NCI-H446 (cell line): ENCODE measurements at regions not wholly inside any gene's neighbourhood (a gene's known extent, or its start where the extent isn't known, plus 50 kb on each side); places are given as distances from the start of the nearest gene placed in this dataset.
A peak's percentile ranks its signal among the peaks of the same experiment; 100 is the strongest.

Experiments
- DNase-seq, 2 experiments: peaks; one replicate each; lab custom pipeline; 2025; lab: John Stamatoyannopoulos, UW

GRCh38 chr4:46594661-46595060 lies 204.7 kb upstream of the GABRA2 start:
- DNase-seq = no peak

- DNase-seq = no peak
Observed at GRCh38 chr4:46586566-46586965, 196.6 kb upstream of the GABRA2 start.

DNA sequence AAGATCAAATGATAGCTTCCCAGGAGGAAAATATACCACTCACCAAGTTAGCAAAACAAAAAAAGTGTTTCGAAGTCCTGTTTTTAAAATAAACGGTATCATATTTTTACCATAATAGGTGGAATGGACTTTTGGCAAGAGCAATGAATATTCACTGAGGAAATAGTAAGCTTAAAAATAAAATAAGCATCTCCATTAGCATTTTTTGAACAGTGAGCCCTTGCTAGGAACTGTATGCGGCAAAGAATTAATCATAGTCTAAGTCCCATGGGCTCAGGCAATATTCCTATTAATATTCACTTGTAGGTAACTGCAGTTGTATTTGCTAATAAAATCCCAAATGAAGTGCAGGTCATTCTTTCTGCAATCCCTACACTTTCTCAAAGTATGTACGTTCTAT lies 191.7 kb upstream of the GABRA2 start:
- no peak for DNase-seq

GRCh38 chr4:46554760-46555465 lies 165.0 kb upstream of the GABRA2 start:
- DNase-seq = peak; percentile 5 to 66

- no peak for DNase-seq
Observed at GRCh38 chr4:46550471-46550870, 160.5 kb upstream of the GABRA2 start.

DNA sequence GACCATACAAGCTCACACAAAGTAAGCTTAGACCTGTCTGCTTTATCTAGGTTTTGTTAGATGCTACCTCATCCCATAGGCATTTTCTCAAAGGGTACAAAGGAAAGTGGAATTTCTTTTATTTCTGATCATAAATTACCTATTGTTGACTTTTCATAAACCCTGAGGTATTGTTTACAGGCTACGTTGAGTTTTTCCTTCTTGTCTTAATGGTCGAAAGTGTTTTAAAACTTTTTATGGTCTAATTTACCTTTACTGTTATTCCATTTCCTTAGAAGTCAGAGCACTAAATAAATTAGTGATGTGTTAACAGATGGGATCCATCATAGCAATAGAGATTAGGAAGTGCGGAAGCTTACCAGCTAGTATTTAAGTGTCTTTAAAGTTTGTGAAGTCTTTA lies 159.2 kb upstream of the GABRA2 start:
- no peak for DNase-seq

GRCh38 chr4:46524751-46525150 lies 134.8 kb upstream of the GABRA2 start:
- DNase-seq = no peak

- no peak for DNase-seq
Observed at GRCh38 chr4:46520361-46520760, 130.4 kb upstream of the GABRA2 start.

DNA sequence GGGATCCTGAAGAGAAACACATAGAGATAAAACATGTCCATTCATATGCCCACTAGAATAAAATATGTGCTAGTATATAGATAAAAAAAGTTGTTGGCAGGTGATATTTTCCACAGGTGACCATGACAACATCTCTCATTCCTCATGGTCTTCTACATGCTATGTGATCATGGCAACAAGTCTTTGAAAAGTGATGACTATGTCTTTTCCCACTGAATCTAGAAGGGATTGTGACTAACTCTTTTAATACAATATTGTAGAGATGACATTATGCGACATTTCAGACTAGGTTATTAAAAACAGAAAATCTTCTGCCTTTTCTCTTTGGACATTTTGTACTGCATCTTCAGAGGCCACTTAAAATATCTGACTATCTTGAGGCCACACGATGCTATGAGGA lies 126.0 kb upstream of the GABRA2 start:
- DNase-seq = no peak

DNA sequence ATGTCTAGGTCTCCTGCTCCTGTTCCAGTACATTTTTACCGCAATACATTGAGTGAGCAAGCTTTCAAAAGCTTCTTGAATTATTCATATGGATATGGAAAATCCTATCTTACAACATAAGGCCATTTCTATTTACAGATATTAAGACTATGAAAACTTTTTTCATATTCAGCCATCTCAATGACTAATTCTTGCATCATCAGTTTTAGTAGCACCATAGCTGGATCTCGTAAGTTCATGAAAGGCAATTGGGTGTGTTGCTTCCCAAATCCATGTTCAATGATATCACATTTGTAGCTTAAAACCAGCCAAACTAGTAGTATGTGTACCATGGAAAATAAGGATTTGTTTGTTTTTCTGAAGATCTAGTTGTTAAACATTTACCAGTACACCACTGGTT lies 118.3 kb upstream of the GABRA2 start:
- no peak for DNase-seq

- DNase-seq = peak in 1 of 2 experiments; percentile 20
Observed at GRCh38 chr4:46506876-46507275, 116.9 kb upstream of the GABRA2 start.

- no peak for DNase-seq
Observed at GRCh38 chr4:46505131-46505530, 115.2 kb upstream of the GABRA2 start.

DNA sequence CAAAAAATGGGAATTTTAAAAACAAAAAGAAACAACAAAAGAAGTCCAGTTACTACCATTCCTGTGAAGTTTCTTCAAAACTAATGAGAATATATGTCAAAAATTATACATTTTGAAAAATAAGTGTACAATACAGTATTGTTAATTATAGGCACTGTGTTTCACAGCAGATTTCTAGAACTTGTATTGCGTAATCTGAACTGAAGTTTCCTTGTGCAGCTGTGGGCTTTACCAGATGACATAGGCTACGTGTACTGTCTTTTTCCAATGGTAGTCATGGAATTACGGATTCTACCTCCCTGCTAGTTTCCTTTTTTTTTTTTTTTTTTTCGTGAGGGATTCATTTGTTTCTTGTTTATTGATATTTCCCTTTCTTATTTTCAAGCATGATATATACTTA lies 113.8 kb upstream of the GABRA2 start:
- DNase-seq = no peak

DNA sequence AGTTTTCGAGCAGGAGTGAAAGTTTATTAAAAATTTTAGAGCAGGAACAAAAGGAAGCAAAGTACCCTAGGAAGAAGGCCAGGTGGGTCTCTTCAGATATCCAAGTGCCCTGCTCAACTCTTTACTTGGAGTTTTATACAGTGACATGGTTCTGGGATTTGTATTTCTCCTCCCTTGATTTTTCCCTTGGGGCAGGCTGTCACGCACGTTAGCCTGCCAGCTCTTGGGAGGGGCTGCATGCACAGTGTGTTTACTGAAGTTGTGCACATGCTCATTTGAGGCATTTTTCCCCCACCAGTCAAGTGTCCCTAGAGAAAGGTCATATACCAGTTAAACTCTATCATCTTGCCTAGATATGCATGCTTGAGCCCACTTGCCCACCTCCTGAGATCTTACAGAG lies 102.5 kb upstream of the GABRA2 start:
- DNase-seq = no peak

DNA sequence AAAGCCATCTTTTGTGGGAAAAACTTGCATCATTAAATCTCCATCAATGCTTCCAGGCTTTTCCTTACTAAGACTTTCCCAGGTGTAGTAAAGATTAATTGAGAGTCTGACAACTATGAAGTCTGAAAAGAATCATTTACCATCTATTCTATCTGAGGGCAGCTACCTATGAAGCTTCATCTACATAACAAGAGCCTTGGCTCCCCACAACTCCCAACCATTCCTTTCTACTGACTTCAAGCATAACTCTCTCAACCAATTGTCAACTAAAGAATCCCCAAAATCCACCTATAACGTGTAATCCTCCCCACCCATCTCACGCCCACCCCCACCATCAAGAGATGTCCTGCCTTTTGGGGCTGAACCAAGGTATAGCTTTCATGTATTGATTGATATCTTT lies 101.5 kb upstream of the GABRA2 start:
- DNase-seq = no peak

DNA sequence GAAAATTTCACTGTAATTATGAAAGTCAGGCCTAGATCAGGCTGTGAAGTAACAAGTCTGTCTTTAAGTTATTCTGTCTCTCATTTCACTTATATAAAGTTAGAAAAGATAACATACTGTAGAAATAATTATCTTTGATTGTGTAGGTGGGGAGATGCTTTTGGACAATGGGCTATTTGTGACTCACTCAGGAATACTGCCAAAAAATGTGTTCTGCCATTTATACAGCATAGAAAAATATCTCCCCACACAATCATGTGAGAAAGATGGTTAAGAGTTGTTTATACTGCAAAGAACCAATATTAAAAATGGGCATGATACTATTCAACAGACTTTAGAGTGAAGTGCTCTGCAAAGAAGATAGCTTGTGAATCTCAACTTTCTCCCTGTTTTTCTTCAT lies 95.0 kb upstream of the GABRA2 start:
- DNase-seq = no peak

DNA sequence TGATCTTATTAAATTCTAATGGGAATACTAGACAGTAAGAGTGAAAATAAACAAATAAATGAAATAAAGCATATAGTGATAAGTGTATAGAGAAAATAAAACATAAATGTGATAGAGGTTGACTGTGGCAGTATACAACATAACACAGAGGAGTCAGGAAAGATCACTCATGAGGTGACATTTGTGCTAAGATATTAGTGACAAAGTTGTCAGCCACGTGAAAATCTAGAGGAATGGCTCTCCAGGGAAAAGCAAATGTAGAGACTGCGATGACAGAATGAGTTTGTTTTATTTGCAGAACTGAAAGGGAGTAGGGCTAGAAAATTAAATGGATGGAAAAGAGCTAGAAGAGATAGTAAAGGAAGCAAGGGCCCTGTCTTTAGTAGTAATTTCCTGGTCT lies 72.8 kb upstream of the GABRA2 start:
- no peak for DNase-seq

- no peak for DNase-seq
Observed at GRCh38 chr4:46459308-46459707, 69.4 kb upstream of the GABRA2 start.

- no peak for DNase-seq
Observed at GRCh38 chr4:46450556-46450955, 60.6 kb upstream of the GABRA2 start.

DNA sequence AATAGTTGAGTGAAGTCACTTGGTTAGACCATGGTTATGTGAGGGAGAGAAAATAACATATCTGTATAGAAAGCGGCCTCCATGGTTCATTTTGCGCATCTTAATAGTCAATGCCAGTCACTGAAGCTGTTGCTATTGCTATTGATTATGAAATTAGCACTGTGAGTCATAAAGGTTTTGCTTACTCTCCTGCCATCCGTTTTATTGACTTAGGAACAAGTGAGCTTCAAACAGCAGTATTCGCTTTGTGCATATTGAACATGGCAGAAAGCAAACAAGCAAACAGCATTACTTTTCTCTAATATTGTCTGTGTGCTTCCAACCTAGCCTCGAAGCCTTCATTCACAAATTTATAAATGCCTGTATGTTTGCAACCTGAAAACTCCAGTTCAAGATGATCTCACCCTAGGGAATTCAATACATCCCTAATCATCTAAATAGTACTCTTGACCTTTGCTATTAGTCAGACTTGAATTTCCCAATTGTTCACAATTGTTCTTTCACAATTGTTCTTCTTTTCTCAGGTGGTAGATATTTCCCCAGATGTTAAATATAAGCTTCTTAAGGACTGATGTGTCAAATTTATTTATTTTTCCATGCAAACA lies 55.9 kb upstream of the GABRA2 start:
- DNase-seq = no peak

DNA sequence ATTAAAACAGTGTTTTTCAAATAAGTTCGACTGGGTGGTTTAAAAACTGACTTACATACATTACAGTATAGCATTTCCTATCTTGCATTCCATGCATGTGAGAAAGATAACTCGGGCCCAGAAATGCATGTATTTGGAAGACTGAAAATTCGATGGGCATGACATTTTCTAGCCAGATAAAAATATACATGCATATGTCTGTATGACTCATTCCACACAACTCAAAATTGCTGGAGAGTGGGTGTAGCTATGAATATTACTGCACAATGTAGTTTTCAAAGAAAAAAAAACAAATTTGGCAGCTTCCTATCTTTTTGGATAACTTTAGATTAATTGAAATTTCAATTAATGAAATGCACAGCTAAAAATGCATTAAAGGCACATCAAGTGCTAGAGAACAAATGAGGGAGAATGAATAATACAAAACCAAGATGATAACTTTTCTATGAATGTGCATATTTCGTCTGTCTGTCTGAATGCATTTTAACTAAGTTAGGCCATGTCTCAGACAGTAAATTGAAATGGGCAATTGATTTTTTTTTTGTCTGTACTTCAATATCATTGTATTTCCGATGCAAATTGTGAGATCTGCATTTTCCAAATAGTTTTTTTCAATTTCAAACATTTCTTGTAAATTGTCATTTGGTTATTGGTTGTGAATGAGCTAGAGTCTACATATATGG lies 54.5 kb upstream of the GABRA2 start:
- no peak for DNase-seq

- DNase-seq = no peak
Observed at GRCh38 chr4:46442963-46443362, 53.0 kb upstream of the GABRA2 start.

DNA sequence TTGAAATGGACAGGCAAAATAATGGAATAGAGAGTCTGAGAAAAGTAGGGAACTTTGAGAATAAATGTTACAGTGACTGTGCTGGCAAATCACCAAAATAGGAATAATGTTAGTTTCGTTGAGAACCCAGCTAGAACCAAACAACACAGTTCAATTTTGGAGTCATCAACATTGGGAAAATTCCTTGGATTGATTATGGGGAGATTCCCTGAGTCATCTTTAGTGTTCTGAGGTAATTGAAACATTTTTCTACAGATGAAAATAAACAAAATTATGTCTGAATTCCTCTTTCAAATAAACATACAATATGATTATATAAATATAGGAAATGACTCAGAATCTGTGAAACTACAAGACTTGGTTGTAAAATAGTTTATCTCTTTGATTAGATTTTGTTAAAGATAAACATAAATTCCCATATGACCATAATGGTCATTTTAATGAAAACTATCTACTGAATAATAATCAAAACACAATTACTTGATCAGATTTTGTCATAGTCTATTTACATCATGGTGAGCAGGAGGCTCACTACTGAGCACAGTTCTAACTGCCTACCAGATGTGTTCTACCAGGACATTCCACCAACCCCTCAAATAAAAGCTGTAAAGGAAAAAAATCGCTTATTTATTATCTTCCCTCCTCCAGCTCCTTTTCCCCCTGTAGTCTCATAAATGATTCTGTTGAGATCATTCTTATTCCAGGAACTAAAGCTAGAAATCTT lies 51.4 kb upstream of the GABRA2 start:
- DNase-seq = no peak
